ENCODE measurements at regions not wholly inside any gene's neighbourhood (a gene's known extent, or its start where the extent isn't known, plus 50 kb on each side); places are given as distances from the start of the nearest gene placed in this dataset.
"Not testable (repeated sequence)": the region's sequence is repeated elsewhere in the genome, so short reads cannot be mapped to it uniquely, and the experiment has no call there.

- Histone ChIP-seq H3K27ac (no peak overlapping the region), H3K9ac (no peak overlapping the region), H3F3A (ENCODE audit: insufficient read depth) (no peaks in the 10 kb centered on the region), H3K4me3 (no peak overlapping the region), H3K36me3 (ENCODE audit: low read depth) (no peaks in the 10 kb centered on the region), H3K4me1 (ENCODE audit: insufficient read depth) (no peaks in the 10 kb centered on the region), H4K20me1 (ENCODE audit: insufficient read depth) (no peaks in the 10 kb centered on the region), H2AFZ (no peak overlapping the region), H3K4me2 (ENCODE audit: unreplicated experiment) (no peak overlapping the region), H3K9me3 (ENCODE audit: low read depth) (peaks cover 3% of the 10 kb centered on the region), H3K27me3 (replicated peaks; ENCODE audit: insufficient read depth) (no peaks in the 10 kb centered on the region), H3K9me2 (ENCODE audit: insufficient read depth) (no peaks in the 10 kb centered on the region), H3K79me2 (ENCODE audit: insufficient read depth) (no peaks in the 10 kb centered on the region)
- TF ChIP-seq EZH2 (IDR thresholded peaks at IDR 0.05; ENCODE audit: insufficient read depth, poor library complexity, severe bottlenecking) (no peak), EZH2phosphoT487 (IDR thresholded peaks at IDR 0.05; ENCODE audit: insufficient read depth, low read depth) (no peak)
- in situ Hi-C loops (cut with MboI): no loop called here
- WGBS, 2 experiments (ENCODE audit: low coverage in 1 of 2, low lambda C conversion rate in 2 of 2, missing lambda C conversion rate in 2 of 2): 53 to 62% methylated on average over 7 of the region's 7 CpGs
- no peak for DNase-seq
Observed at GRCh38 chr22:49005557-49005956, 822.1 kb downstream of the BRD1 start.

- DNase-seq: no peak
- Histone ChIP-seq H3K4me3 (no peak overlapping the region), H4K20me1 (ENCODE audit: insufficient read depth) (no peaks in the 10 kb centered on the region), H3K27ac (no peak overlapping the region), H3K9ac (no peak overlapping the region), H3K79me2 (ENCODE audit: insufficient read depth) (no peaks in the 10 kb centered on the region), H2AFZ (no peak overlapping the region), H3F3A (ENCODE audit: insufficient read depth) (no peaks in the 10 kb centered on the region), H3K9me3 (ENCODE audit: low read depth) (peaks cover 3% of the 10 kb centered on the region), H3K36me3 (ENCODE audit: low read depth) (no peaks in the 10 kb centered on the region), H3K4me1 (ENCODE audit: insufficient read depth) (no peaks in the 10 kb centered on the region), H3K4me2 (ENCODE audit: unreplicated experiment) (no peak overlapping the region), H3K9me2 (ENCODE audit: insufficient read depth) (no peaks in the 10 kb centered on the region), H3K27me3 (replicated peaks; ENCODE audit: insufficient read depth) (no peaks in the 10 kb centered on the region)
- 61 to 70% methylated on average over 28 of the region's 29 CpGs for WGBS, 2 experiments (ENCODE audit: low coverage in 1 of 2, low lambda C conversion rate in 2 of 2, missing lambda C conversion rate in 2 of 2)
- in situ Hi-C loops (cut with MboI): no loop called here
- no peak for TF ChIP-seq EZH2phosphoT487 (IDR thresholded peaks at IDR 0.05; ENCODE audit: insufficient read depth, low read depth)
- no peak for TF ChIP-seq EZH2 (IDR thresholded peaks at IDR 0.05; ENCODE audit: insufficient read depth, poor library complexity, severe bottlenecking)
Observed at GRCh38 chr22:49004484-49005399, 822.9 kb downstream of the BRD1 start.

GRCh38 chr22:48997605-48998004 is 830.1 kb downstream of the BRD1 start:
- H2AFZ ChIP-seq; H3K79me2 ChIP-seq (ENCODE audit: insufficient read depth); H3K4me2 ChIP-seq (ENCODE audit: unreplicated experiment); H3K27me3 ChIP-seq (replicated peaks; ENCODE audit: insufficient read depth); H3K27ac ChIP-seq; H3K9ac ChIP-seq; H3K4me3 ChIP-seq; in situ Hi-C loops (cut with MboI); DNase-seq; H3K9me3 ChIP-seq (ENCODE audit: low read depth); H3K4me1 ChIP-seq (ENCODE audit: insufficient read depth); H3F3A ChIP-seq (ENCODE audit: insufficient read depth); H3K9me2 ChIP-seq (ENCODE audit: insufficient read depth); H3K36me3 ChIP-seq (ENCODE audit: low read depth); H4K20me1 ChIP-seq (ENCODE audit: insufficient read depth): not testable (repeated sequence)
- WGBS, 2 experiments (ENCODE audit: low coverage in 1 of 2, low lambda C conversion rate in 2 of 2, missing lambda C conversion rate in 2 of 2): 49 to 61% methylated on average over 14 of the region's 14 CpGs

GRCh38 chr22:48993655-48994054 is 834.0 kb downstream of the BRD1 start:
- no peaks in the 10 kb centered on the region for H3K9me2 ChIP-seq (ENCODE audit: insufficient read depth)
- H3K4me1 ChIP-seq (ENCODE audit: insufficient read depth): no peaks in the 10 kb centered on the region
- no peaks in the 10 kb centered on the region for H3K36me3 ChIP-seq (ENCODE audit: low read depth)
- in situ Hi-C loops (cut with MboI): no loop called here
- TF ChIP-seq EZH2phosphoT487 (IDR thresholded peaks at IDR 0.05; ENCODE audit: insufficient read depth, low read depth): no peak
- no peak for TF ChIP-seq EZH2 (IDR thresholded peaks at IDR 0.05; ENCODE audit: insufficient read depth, poor library complexity, severe bottlenecking)
- H3K4me3 ChIP-seq: no peak overlapping the region
- DNase-seq: no peak
- no peaks in the 10 kb centered on the region for H3K27me3 ChIP-seq (replicated peaks; ENCODE audit: insufficient read depth)
- H3K27ac ChIP-seq: no peak overlapping the region
- no peaks in the 10 kb centered on the region for H3K9me3 ChIP-seq (ENCODE audit: low read depth)
- no peak overlapping the region for H3K9ac ChIP-seq
- H3K4me2 ChIP-seq (ENCODE audit: unreplicated experiment): no peak overlapping the region
- H4K20me1 ChIP-seq (ENCODE audit: insufficient read depth): no peaks in the 10 kb centered on the region
- no peaks in the 10 kb centered on the region for H3F3A ChIP-seq (ENCODE audit: insufficient read depth)
- no peak overlapping the region for H2AFZ ChIP-seq
- 6 to 20% methylated on average over 5 of the region's 5 CpGs for WGBS, 2 experiments (ENCODE audit: low coverage in 1 of 2, low lambda C conversion rate in 2 of 2, missing lambda C conversion rate in 2 of 2)
- no peaks in the 10 kb centered on the region for H3K79me2 ChIP-seq (ENCODE audit: insufficient read depth)
